Heart right ventricle (tissue), 16 donors: ENCODE measurements at regions not wholly inside any gene's neighbourhood (a gene's known extent, or its start where the extent isn't known, plus 50 kb on each side); places are given as distances from the start of the nearest gene placed in this dataset.

Experiments used
- ATAC-seq, 8 donors: fragments of 200-7000 bp; cut with Tn5 transposase; one replicate each; pipeline ENCODE4 v1.9.1; 2020; ENCODE audit warnings: mild to moderate bottlenecking in 8 of 8, moderate library complexity in 8 of 8, moderate number of reproducible peaks in 1 of 8
- DNase-seq, 2 donors: peaks; one replicate each; pipeline ENCODE4 v3.0.0-alpha.2; 2020
- H3K27ac ChIP-seq, 10 donors: fragments of 200-600 bp; sonication (generic) in 2 of 10; one replicate each; pipeline versions ENCODE4 v1.5.0 to v1.8.0; 2020 to 2022; ENCODE audit warnings: mild to moderate bottlenecking in 3 of 10
- H3K27me3 ChIP-seq, 7 donors: fragments of 200-600 bp; one replicate each; pipeline ENCODE4 v1.8.0; 2021 to 2022; ENCODE audit warnings: mild to moderate bottlenecking in 2 of 7
- H3K36me3 ChIP-seq, 9 donors: fragments of 200-600 bp; sonication (generic) in 1 of 9; one replicate each; pipeline versions ENCODE4 v1.5.0 to v1.8.0; 2020 to 2022; ENCODE audit warnings: mild to moderate bottlenecking in 2 of 9
- H3K4me1 ChIP-seq, 9 donors: fragments of 200-600 bp; sonication (generic) in 1 of 9; one replicate each; pipeline versions ENCODE4 v1.5.0 to v1.8.0; 2020 to 2022; ENCODE audit warnings: mild to moderate bottlenecking in 4 of 9
- H3K4me3 ChIP-seq, 10 donors: fragments of 200-600 bp; sonication (generic) in 2 of 10; one replicate each; pipeline versions ENCODE4 v1.5.0 to v1.8.0; 2020 to 2022; ENCODE audit warnings: mild to moderate bottlenecking in 7 of 10, moderate library complexity in 2 of 10
- H3K9me3 ChIP-seq, 11 donors: fragments of 200-600 bp in 10 of 11; sonication (generic) in 2 of 11; one replicate each; pipeline versions ENCODE4 v1.5.0 to v1.8.0; 2013 to 2022; ENCODE audit warnings: mild to moderate bottlenecking in 2 of 11, control low read depth in 1 of 11, moderate library complexity in 1 of 11
- WGBS, 2 donors: extraction: QIAGEN DNeasy Blood & Tissue Kit; methylation state at CpG; one replicate each; pipeline ENCODE4 v1.1.7; 2013; ENCODE audit warnings: inconsistent platforms in 1 of 2; 5-methylcytosine and 5-hydroxymethylcytosine counted together
- intact Hi-C, 10 donors: fragments of 100-400 bp; cut with DNase I; formaldehyde crosslinking; loops; one replicate each; pipeline versions ENCODE4 v1.11.1 to v1.14.2; 2022
- TF ChIP-seq, protein P1 (sequence below), 9 donors: fragments of 200-600 bp; sonication (generic) in 2 of 9; IDR thresholded peaks; one replicate each; pipeline versions ENCODE4 v1.5.0 to v1.8.0; 2021 to 2022; ENCODE audit warnings: antibody characterized with exemption in 9 of 9, mild to moderate bottlenecking in 5 of 9, moderate library complexity in 1 of 9
- donor health status: Arrhythmogenic right ventricular cardiomyopathy.
- donor health status: ischemic (EF 13 %, LVEDD 7.1; RV severe dilation, severe dysfunction).
- donor health status: healthy with polysubstance abuse.
- donor health status: DM: no; HTN: yes; CAD: no.
- donor health status: DM: no; HTN: no; CAD: no.
- donor health status: ischemic (EF 25% LVEDD 6.9; RV normal size, moderate dysfunction).
- donor health status: ischemic (EF 25% LVEDD 5.7; RV mildly dilated, moderate dysfunction).
- donor health status: healthy.
- donor health status: DM: yes; HTN: yes; CAD: no.
- donor health status: Ischemic cardiomyopathy.
- donor health status: ischemic (EF 35%, LVEDD 5.7; RV mildly dilated, moderate dysfunction).
- donor health status: nonischemic (EF 11% LVEDD 7.7; RV severe dilation, severe dysfunction).
- donor health status: DM: yes; HTN: yes; CAD: no.
- donor health status: PGD.
- donor health status: ischemic (EF 29% LVEDD 5.4; RV normal size, mild dysfunction).
- donor health status: nonischemic (EF 23%, LVEDD 6.1; RV moderate dilation, normal function).

DNA sequence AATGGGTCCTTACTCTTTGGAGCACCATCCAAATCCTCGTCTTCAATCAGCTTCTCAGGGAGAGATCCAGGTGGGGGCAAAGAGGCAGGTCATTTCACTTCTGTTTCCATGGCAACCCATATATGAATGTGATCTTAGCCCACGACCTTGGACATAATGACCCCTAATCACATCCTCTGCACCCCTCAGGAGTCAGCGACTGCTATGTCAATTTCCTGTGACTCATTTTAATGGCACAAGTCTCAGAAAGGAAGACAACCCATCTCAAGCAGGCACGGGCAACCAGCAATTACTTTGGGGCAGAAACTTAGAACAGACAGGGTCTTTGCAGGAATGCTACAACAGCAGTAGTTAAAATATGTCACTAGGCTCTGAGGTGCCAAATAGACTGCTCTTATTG lies 591.2 kb downstream of the TLR4 start:
- intact Hi-C loops, result no loop called here
- no peak for ATAC-seq
- H3K36me3 ChIP-seq, result no peaks in the 10 kb centered on the region
- no peaks in the 10 kb centered on the region for H3K4me1 ChIP-seq
- no peak overlapping the region for H3K4me3 ChIP-seq
- peaks cover 0 to 5% (median 0%) of the 10 kb centered on the region in 7 donors for H3K27me3 ChIP-seq
- H3K27ac ChIP-seq, result no peak overlapping the region
- TF ChIP-seq, protein P1, sequence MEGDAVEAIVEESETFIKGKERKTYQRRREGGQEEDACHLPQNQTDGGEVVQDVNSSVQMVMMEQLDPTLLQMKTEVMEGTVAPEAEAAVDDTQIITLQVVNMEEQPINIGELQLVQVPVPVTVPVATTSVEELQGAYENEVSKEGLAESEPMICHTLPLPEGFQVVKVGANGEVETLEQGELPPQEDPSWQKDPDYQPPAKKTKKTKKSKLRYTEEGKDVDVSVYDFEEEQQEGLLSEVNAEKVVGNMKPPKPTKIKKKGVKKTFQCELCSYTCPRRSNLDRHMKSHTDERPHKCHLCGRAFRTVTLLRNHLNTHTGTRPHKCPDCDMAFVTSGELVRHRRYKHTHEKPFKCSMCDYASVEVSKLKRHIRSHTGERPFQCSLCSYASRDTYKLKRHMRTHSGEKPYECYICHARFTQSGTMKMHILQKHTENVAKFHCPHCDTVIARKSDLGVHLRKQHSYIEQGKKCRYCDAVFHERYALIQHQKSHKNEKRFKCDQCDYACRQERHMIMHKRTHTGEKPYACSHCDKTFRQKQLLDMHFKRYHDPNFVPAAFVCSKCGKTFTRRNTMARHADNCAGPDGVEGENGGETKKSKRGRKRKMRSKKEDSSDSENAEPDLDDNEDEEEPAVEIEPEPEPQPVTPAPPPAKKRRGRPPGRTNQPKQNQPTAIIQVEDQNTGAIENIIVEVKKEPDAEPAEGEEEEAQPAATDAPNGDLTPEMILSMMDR (IDR thresholded peaks at IDR 0.05), result no peak
- no peak for DNase-seq
- 51 to 68% methylated on average over 4 of the region's 4 CpGs for WGBS, 2 donors
- H3K9me3 ChIP-seq, result peaks cover 0 to under 1% (median 0%) of the 10 kb centered on the region in 11 donors

DNA sequence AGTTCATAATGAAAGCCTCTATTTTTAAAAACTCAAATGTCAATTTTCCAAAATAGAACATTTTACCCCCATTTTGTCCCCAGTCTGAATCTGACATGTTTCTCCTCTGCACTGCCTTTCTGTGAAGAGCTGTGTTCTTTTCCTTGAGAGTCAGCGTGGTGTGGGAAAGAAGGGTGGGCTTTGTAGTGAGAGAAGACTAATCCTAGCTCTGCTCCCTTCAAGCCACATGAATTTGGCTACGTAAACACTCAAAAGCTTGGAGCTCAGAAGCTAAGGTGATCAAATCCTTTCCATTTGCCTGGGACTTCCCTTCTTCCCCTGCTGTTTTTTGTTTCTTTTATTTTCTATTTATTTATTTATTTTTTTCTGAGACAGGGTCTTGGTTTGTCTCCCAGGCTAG lies 598.5 kb downstream of the TLR4 start:
- no peaks in the 10 kb centered on the region for H3K9me3 ChIP-seq
- TF ChIP-seq, protein P1 (IDR thresholded peaks at IDR 0.05), result no peak
- H3K27me3 ChIP-seq, result no peaks in the 10 kb centered on the region
- H3K36me3 ChIP-seq, result no peaks in the 10 kb centered on the region
- H3K4me3 ChIP-seq, result no peak overlapping the region
- no peak overlapping the region for H3K27ac ChIP-seq
- intact Hi-C loops, result no loop called here
- WGBS, 2 donors, result 84 to 90% methylated on average over 2 of the region's 2 CpGs
- ATAC-seq (no peak), DNase-seq (no peak)
- no peaks in the 10 kb centered on the region for H3K4me1 ChIP-seq

DNA sequence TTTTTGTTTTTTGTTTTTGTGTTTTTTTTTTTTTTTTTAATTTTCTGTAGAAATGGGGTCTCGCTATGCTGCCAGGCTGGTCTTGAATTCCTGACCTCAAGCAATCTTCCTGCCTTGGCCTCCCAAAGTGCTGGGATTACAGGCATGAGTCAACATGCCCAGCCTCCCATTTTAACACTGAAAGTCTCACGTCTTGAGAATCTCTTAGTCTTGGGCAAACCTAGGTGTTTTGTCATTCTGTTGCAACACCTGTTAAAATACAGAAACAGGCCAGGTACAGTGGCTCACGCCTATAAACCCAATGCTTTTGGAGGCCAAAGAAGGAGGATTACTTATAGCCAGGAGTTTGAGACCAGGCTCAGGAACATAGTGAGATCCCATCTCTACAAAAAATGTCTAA lies 599.0 kb downstream of the TLR4 start:
- no peaks in the 10 kb centered on the region for H3K4me1 ChIP-seq
- intact Hi-C loops, result no loop called here
- 59 to 66% methylated on average over 3 of the region's 3 CpGs for WGBS, 2 donors
- TF ChIP-seq, protein P1 (IDR thresholded peaks at IDR 0.05), result no peak
- ATAC-seq (no peak), DNase-seq (no peak)
- H3K4me3 ChIP-seq, result no peak overlapping the region
- H3K27ac ChIP-seq, result no peak overlapping the region
- no peaks in the 10 kb centered on the region for H3K36me3 ChIP-seq
- H3K9me3 ChIP-seq, result no peaks in the 10 kb centered on the region
- H3K27me3 ChIP-seq, result no peaks in the 10 kb centered on the region

DNA sequence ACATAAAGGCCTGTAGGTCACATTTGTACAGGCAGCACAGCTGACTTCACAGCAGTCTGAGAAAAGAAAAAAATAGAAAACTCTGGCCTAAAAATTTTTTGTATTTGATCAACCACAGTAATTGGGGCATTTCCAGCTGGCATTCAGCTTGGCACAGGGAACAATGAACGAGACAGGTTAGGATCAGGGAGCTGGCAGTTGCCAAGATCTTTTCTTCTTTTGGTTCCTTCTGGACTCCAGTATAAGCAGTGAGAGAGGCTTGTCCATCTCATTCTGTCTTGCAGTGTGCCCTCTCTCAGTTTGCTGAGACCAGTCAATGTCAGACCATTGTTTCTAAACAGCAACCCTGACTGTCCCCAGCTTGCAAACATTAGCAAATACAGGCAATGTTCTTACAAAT lies 601.1 kb downstream of the TLR4 start:
- 57 to 61% methylated on average over 1 of the region's 1 CpG for WGBS, 2 donors
- intact Hi-C loops, result no loop called here
- TF ChIP-seq, protein P1 (IDR thresholded peaks at IDR 0.05), result no peak
- H3K27ac ChIP-seq, result no peak overlapping the region
- DNase-seq (no peak), ATAC-seq (no peak)
- H3K27me3 ChIP-seq, result no peaks in the 10 kb centered on the region
- H3K4me3 ChIP-seq, result no peak overlapping the region
- no peaks in the 10 kb centered on the region for H3K36me3 ChIP-seq
- no peaks in the 10 kb centered on the region for H3K4me1 ChIP-seq
- H3K9me3 ChIP-seq, result no peaks in the 10 kb centered on the region

DNA sequence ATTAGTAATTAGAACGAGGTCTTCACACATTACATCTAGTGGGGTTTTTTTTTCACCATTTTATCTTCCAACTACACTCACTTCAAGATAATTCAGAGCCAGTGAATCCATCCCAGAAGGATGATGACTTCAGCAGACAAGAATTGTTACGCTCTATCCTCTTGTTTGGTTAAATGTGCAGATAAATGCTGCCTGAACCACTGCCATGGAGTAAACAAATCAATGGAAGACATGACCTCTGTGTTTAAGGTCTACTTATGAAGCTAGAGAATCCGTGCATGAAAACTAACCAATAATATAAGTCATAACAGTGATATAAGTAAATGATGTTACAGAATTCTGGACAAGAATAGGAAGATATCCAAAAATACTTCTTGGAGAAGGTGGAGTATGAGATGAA lies 602.6 kb downstream of the TLR4 start:
- no peak for ATAC-seq
- H3K27me3 ChIP-seq, result no peaks in the 10 kb centered on the region
- H3K9me3 ChIP-seq, result no peaks in the 10 kb centered on the region
- no peak for DNase-seq
- no peak overlapping the region for H3K4me3 ChIP-seq
- H3K4me1 ChIP-seq, result no peaks in the 10 kb centered on the region
- WGBS, 2 donors, result 56 to 65% methylated on average over 3 of the region's 3 CpGs
- TF ChIP-seq, protein P1 (IDR thresholded peaks at IDR 0.05), result no peak
- H3K36me3 ChIP-seq, result no peaks in the 10 kb centered on the region
- no peak overlapping the region for H3K27ac ChIP-seq
- intact Hi-C loops, result no loop called here
